Esophagus muscularis mucosa (tissue), 4 donors: ENCODE measurements at regions not wholly inside any gene's neighbourhood (a gene's known extent, or its start where the extent isn't known, plus 50 kb on each side); places are given as distances from the start of the nearest gene placed in this dataset.

Experiments used
- DNase-seq: peaks from one replicate; pipeline ENCODE4 v3.0.0-alpha.2; 2017; ENCODE audit errors: extremely low spot score
- H3K27ac ChIP-seq, 4 donors: fragments of 200-600 bp; sonication (generic); replicated peaks in 1 of 4; 1 replicate in 3 of 4; 2 replicates in 1 of 4; pipeline ENCODE4 v1.5.1; 2016 to 2019; ENCODE audit warnings: mild to moderate bottlenecking in 1 of 4
- H3K27me3 ChIP-seq, 4 donors: fragments of 200-600 bp; sonication (generic); one replicate each; pipeline versions ENCODE4 v1.5.1 to v1.6.0; 2016 to 2019
- H3K36me3 ChIP-seq, 4 donors: fragments of 200-600 bp; sonication (generic); one replicate each; pipeline ENCODE4 v1.5.1; 2016 to 2019
- H3K4me1 ChIP-seq, 4 donors: fragments of 200-600 bp; sonication (generic); one replicate each; pipeline ENCODE4 v1.5.1; 2016 to 2019
- H3K4me3 ChIP-seq, 4 donors: fragments of 200-600 bp; sonication (generic); 1 replicate in 2 of 4; 2 replicates in 2 of 4; pipeline ENCODE4 v1.5.1; 2016 to 2019; ENCODE audit warnings: mild to moderate bottlenecking in 4 of 4, moderate library complexity in 1 of 4
- H3K9me3 ChIP-seq, 4 donors: fragments of 200-600 bp; sonication (generic); 1 replicate in 3 of 4; 2 replicates in 1 of 4; pipeline ENCODE4 v1.5.1; 2016 to 2019
- CTCF ChIP-seq, 3 experiments: fragments of 200-600 bp in 2 of 3; fragments of 450-650 bp in 1 of 3; sonication (generic) in 2 of 3; IDR thresholded peaks; one replicate each; pipeline ENCODE4 v1.5.1; 2017 to 2019; ENCODE audit warnings: antibody characterized with exemption in 3 of 3, mild to moderate bottlenecking in 2 of 3, moderate library complexity in 1 of 3
- EP300 ChIP-seq: sonication (generic); formaldehyde crosslinking; IDR thresholded peaks from one replicate; pipeline ENCODE4 v1.6.1; 2017; ENCODE audit warnings: antibody characterized with exemption
- POLR2A ChIP-seq: fragments of 450-650 bp; IDR thresholded peaks from one replicate; pipeline ENCODE4 v1.6.1; 2017; ENCODE audit warnings: antibody characterized with exemption, moderate library complexity, mild to moderate bottlenecking, low read depth
- POLR2AphosphoS5 ChIP-seq, 2 donors: sonication (generic); formaldehyde crosslinking; IDR thresholded peaks; one replicate each; pipeline ENCODE4 v1.6.1; 2017; ENCODE audit warnings: antibody characterized with exemption in 2 of 2
- WGBS: methylation state at CpG from one replicate; pipeline ENCODE4 v1.1.5; 2018; 5-methylcytosine and 5-hydroxymethylcytosine counted together
- intact Hi-C: fragments of 100-400 bp; cut with DNase I; formaldehyde crosslinking; loops from one replicate; pipeline ENCODE4 v1.15.1; 2023

GRCh38 chr22:48895336-48895735 is 932.3 kb downstream of the BRD1 start:
- Histone ChIP-seq H3K27ac (no peak overlapping the region), H3K4me3 (no peak overlapping the region), H3K36me3 (no peaks in the 10 kb centered on the region), H3K27me3 (peaks cover 0 to 49% (median 0%) of the 10 kb centered on the region in 4 donors), H3K4me1 (no peaks in the 10 kb centered on the region), H3K9me3 (peaks cover 0 to 12% (median 4%) of the 10 kb centered on the region in 4 donors)
- TF ChIP-seq CTCF (IDR thresholded peaks at IDR 0.05) (no peak), EP300 (no peak), POLR2A (no peak), POLR2AphosphoS5 (IDR thresholded peaks at IDR 0.05) (no peak)
- 84% methylated on average over 9 of the region's 9 CpGs for WGBS
- intact Hi-C loops: no loop called here
- DNase-seq: no peak

- no peaks in the 10 kb centered on the region for H3K4me1 ChIP-seq
- intact Hi-C loops: no loop called here
- H3K27ac ChIP-seq: no peak overlapping the region
- peaks cover 0 to 12% (median 4%) of the 10 kb centered on the region in 4 donors for H3K9me3 ChIP-seq
- H3K36me3 ChIP-seq: no peaks in the 10 kb centered on the region
- peak; percentile 60 for DNase-seq
- 85% methylated on average over 4 of the region's 14 CpGs for WGBS
- TF ChIP-seq POLR2A (no peak), EP300 (no peak), CTCF (IDR thresholded peaks at IDR 0.05) (no peak), POLR2AphosphoS5 (IDR thresholded peaks at IDR 0.05) (no peak)
- H3K27me3 ChIP-seq: peaks cover 0 to 54% (median 0%) of the 10 kb centered on the region in 4 donors
- no peak overlapping the region for H3K4me3 ChIP-seq
Measured at GRCh38 chr22:48894804-48895250, 932.8 kb downstream of the BRD1 start.

- H3K27me3 ChIP-seq: peaks cover 0 to 61% (median 0%) of the 10 kb centered on the region in 4 donors
Measured at GRCh38 chr22:48894064-48894671, 933.5 kb downstream of the BRD1 start.

GRCh38 chr22:48893288-48894063 is 934.2 kb downstream of the BRD1 start:
- Histone ChIP-seq H3K27ac (no peak overlapping the region), H3K36me3 (no peaks in the 10 kb centered on the region), H3K4me3 (no peak overlapping the region), H3K4me1 (no peaks in the 10 kb centered on the region), H3K9me3 (peaks cover 0 to 12% (median 4%) of the 10 kb centered on the region in 4 donors), H3K27me3 (peaks cover 0 to 56% (median 0%) of the 10 kb centered on the region in 4 donors)
- WGBS: 76% methylated on average over 13 of the region's 16 CpGs
- intact Hi-C loops: no loop called here
- no peak for DNase-seq
- TF ChIP-seq EP300 (no peak), CTCF (IDR thresholded peaks at IDR 0.05) (no peak), POLR2A (no peak), POLR2AphosphoS5 (IDR thresholded peaks at IDR 0.05) (no peak)

More at GRCh38 chr22:48894064-48894671, 933.5 kb downstream of the BRD1 start:
- Histone ChIP-seq H3K36me3 (no peaks in the 10 kb centered on the region), H3K27ac (no peak overlapping the region), H3K9me3 (peaks cover 0 to 12% (median 4%) of the 10 kb centered on the region in 4 donors), H3K4me3 (no peak overlapping the region), H3K4me1 (no peaks in the 10 kb centered on the region)
- peak; percentile 90 for DNase-seq
- TF ChIP-seq POLR2A: no peak
- no peak for TF ChIP-seq EP300
- no peak for TF ChIP-seq CTCF (IDR thresholded peaks at IDR 0.05)
- TF ChIP-seq POLR2AphosphoS5 (IDR thresholded peaks at IDR 0.05): no peak
- intact Hi-C loops: no loop called here
- WGBS: 69% methylated on average over 20 of the region's 23 CpGs
